ENCODE measurements at regions not wholly inside any gene's neighbourhood (a gene's known extent, or its start where the extent isn't known, plus 50 kb on each side); places are given as distances from the start of the nearest gene placed in this dataset.

DNA sequence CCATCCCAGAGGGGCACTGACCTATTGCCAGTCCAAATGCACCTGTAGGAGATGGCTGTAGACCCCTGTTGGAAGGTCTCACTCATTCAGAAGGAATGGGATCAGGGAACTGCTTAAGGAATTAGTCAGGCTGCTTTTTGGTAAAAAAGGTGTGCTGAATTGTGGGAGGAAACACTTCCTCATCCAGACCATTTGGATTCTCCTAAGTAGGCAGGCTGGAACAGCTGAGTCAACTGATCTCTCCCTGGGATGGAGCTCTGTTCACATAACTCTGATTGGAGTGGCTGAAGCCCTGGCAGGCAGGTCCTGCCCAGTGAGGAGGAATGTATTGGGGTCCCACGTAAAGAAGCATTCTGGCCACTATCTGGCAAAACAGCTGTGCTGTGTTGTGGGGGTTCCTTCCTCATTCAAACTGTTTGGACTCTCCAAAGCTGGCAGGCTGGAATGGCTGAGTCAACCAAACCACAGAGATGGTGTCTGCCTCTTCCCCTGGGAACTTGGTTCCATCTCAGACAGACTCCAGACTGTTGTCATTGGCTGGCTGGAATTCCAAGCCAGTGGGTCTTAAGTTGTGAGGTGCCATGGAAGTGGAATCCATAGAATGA is 70.7 kb upstream of the PDC start:
- no peaks in the 10 kb centered on the region; the same call in 2 of the 3 replicates for H3K9me3 ChIP-seq (replicated peaks; ENCODE audit: control insufficient read depth, insufficient read depth, low read length)
- SMC1A ChIA-PET (ENCODE audit: uncharacterized antibody, unreplicated experiment) = interaction anchor here (1.4 kb wide), 1 partner anchor 275 kb away, joined by 5 read pairs; no protein-coding TSS in a partner anchor
- H3K4me3 ChIP-seq = no peak overlapping the region
- H3K27me3 ChIP-seq (replicated peaks in 1 of 2; ENCODE audit: control insufficient read depth in 2 of 2, insufficient read depth in 2 of 2, low read length in 1 of 2) = no peaks in the 10 kb centered on the region
- H3K4me2 ChIP-seq (ENCODE audit: control insufficient read depth, insufficient read depth) = no peak overlapping the region
- POLR2A ChIA-PET = no interaction called here
- CTCF ChIA-PET = no interaction called here
- no peak for TF ChIP-seq SP1 (IDR thresholded peaks at IDR 0.05; ENCODE audit: low read depth, low read length)
- no peak for TF ChIP-seq HDAC6 (IDR thresholded peaks at IDR 0.05; ENCODE audit: unreplicated experiment)
- TF ChIP-seq MEF2B (IDR thresholded peaks at IDR 0.05; ENCODE audit: partially characterized antibody, poor library complexity, severe bottlenecking) = no peak
- no peaks in the 10 kb centered on the region for H3K36me3 ChIP-seq (ENCODE audit: control insufficient read depth in 2 of 2, insufficient read depth in 2 of 2, low read length in 1 of 2)
- no peaks in the 10 kb centered on the region for H3K4me1 ChIP-seq (ENCODE audit: control insufficient read depth, insufficient read depth, low read length)
- H3K9ac ChIP-seq (ENCODE audit: control insufficient read depth, insufficient read depth, low read length) = no peak overlapping the region
- BruUV-seq (replicated peaks) = no TSS peak
- RAD21 ChIA-PET (ENCODE audit: unreplicated experiment) = no interaction called here
- in situ Hi-C loops (cut with MboI) (no loop called here), intact Hi-C loops (cut with micrococcal nuclease; ENCODE audit: unreplicated experiment) (no loop called here)
- H3K27ac ChIP-seq (ENCODE audit: control insufficient read depth, insufficient read depth) = no peak overlapping the region
- 43% methylated on average over 1 of the region's 1 CpG for WGBS (ENCODE audit: insufficient coverage, insufficient replicate concordance, low lambda C conversion rate, missing lambda C conversion rate)
- ATAC-seq (no peak), DNase-seq (ENCODE audit: low read depth, low spot score) (no peak), FAIRE-seq (no peak)
- H2AFZ ChIP-seq (ENCODE audit: control insufficient read depth, low read depth, low read length) = no peak overlapping the region
- H4K20me1 ChIP-seq (ENCODE audit: control insufficient read depth, insufficient read depth) = no peaks in the 10 kb centered on the region
- H3K79me2 ChIP-seq (ENCODE audit: control insufficient read depth, insufficient read depth, low read length) = no peaks in the 10 kb centered on the region

DNA sequence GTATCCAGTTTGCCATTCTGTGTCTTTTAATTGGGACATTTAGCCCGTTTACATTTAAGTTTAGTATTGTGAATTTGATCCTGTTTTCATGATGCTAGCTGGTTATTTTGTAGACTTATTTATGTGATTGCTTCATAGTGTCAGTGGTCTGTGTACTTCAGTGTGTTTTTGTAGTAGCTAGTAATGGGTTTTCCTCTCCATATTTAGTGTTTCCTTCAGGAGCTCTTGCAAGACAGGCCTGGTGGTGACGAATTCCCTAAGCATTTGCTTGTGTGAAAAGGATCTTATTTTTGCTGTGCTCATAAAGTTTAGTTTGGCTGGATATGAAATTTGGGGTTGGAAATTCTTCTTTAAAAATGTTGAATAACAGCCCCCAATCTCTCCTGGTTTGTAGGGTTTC is 69.2 kb upstream of the PDC start:
- no peak for DNase-seq (ENCODE audit: low read depth, low spot score)
- no peaks in the 10 kb centered on the region for H3K4me1 ChIP-seq (ENCODE audit: control insufficient read depth, insufficient read depth, low read length)
- H3K9me3 ChIP-seq (replicated peaks; ENCODE audit: control insufficient read depth, insufficient read depth, low read length) = no peaks in the 10 kb centered on the region; the same call in 2 of the 3 replicates
- BruUV-seq (replicated peaks) = no TSS peak
- RAD21 ChIA-PET (ENCODE audit: unreplicated experiment) = no interaction called here
- no peaks in the 10 kb centered on the region for H4K20me1 ChIP-seq (ENCODE audit: control insufficient read depth, insufficient read depth)
- H3K4me3 ChIP-seq = no peak overlapping the region
- 0% methylated on average over 2 of the region's 2 CpGs for WGBS (ENCODE audit: insufficient coverage, insufficient replicate concordance, low lambda C conversion rate, missing lambda C conversion rate)
- no peak overlapping the region for H2AFZ ChIP-seq (ENCODE audit: control insufficient read depth, low read depth, low read length)
- CTCF ChIA-PET = no interaction called here
- H3K79me2 ChIP-seq (ENCODE audit: control insufficient read depth, insufficient read depth, low read length) = no peaks in the 10 kb centered on the region
- no peaks in the 10 kb centered on the region for H3K36me3 ChIP-seq (ENCODE audit: control insufficient read depth in 2 of 2, insufficient read depth in 2 of 2, low read length in 1 of 2)
- no peak for ATAC-seq
- no peak overlapping the region for H3K4me2 ChIP-seq (ENCODE audit: control insufficient read depth, insufficient read depth)
- FAIRE-seq = no peak
- intact Hi-C loops (cut with micrococcal nuclease; ENCODE audit: unreplicated experiment) = no loop called here
- POLR2A ChIA-PET = no interaction called here
- TF ChIP-seq TCF12 (IDR thresholded peaks at IDR 0.05; ENCODE audit: low read depth, low read length) = no peak
- H3K27ac ChIP-seq (ENCODE audit: control insufficient read depth, insufficient read depth) = no peak overlapping the region
- SMC1A ChIA-PET (ENCODE audit: uncharacterized antibody, unreplicated experiment) = no interaction called here
- in situ Hi-C loops (cut with MboI) = no loop called here
- H3K9ac ChIP-seq (ENCODE audit: control insufficient read depth, insufficient read depth, low read length) = no peak overlapping the region
- no peaks in the 10 kb centered on the region for H3K27me3 ChIP-seq (replicated peaks in 1 of 2; ENCODE audit: control insufficient read depth in 2 of 2, insufficient read depth in 2 of 2, low read length in 1 of 2)
